Mesenchymal stem cell (in vitro differentiated cells and primary cell): ENCODE measurements at regions not wholly inside any gene's neighbourhood (a gene's known extent, or its start where the extent isn't known, plus 50 kb on each side); places are given as distances from the start of the nearest gene placed in this dataset.

Source experiments
- DNase-seq: peaks from one replicate; pipeline ENCODE4 v3.0.0-alpha.2; 2013
- H2AFZ ChIP-seq: one replicate; pipeline ENCODE4 v1.6.1; 2013; ENCODE audit warnings: low read depth, mild to moderate bottlenecking, control low read depth, inconsistent platforms, low read length, moderate library complexity
- H2AK5ac ChIP-seq: 2 replicates; pipeline ENCODE4 v1.6.1; 2013; ENCODE audit warnings: low read length, moderate library complexity, mild to moderate bottlenecking, inconsistent platforms; ENCODE audit not compliant: severe bottlenecking
- H2BK120ac ChIP-seq: one replicate; pipeline ENCODE4 v1.6.1; 2013; ENCODE audit warnings: low read depth, mild to moderate bottlenecking, inconsistent platforms, low read length, moderate library complexity
- H2BK12ac ChIP-seq, 2 experiments: one replicate each; pipeline ENCODE4 v1.6.1; 2013; ENCODE audit warnings: inconsistent platforms in 2 of 2, low read length in 2 of 2, mild to moderate bottlenecking in 2 of 2, moderate library complexity in 2 of 2, control low read depth in 1 of 2
- H2BK15ac ChIP-seq: one replicate; pipeline ENCODE4 v1.6.1; 2013; ENCODE audit warnings: mild to moderate bottlenecking, low read depth, inconsistent platforms; ENCODE audit not compliant: poor library complexity, severe bottlenecking
- H2BK5ac ChIP-seq: 2 replicates; pipeline ENCODE4 v1.6.1; 2013; ENCODE audit warnings: low read depth, mild to moderate bottlenecking, low read length, control low read depth, inconsistent platforms; ENCODE audit not compliant: poor library complexity, severe bottlenecking
- H3K14ac ChIP-seq, 2 experiments: one replicate each; pipeline ENCODE4 v1.6.1; 2013; ENCODE audit warnings: inconsistent platforms in 2 of 2, low read length in 2 of 2, control low read depth in 1 of 2, mild to moderate bottlenecking in 1 of 2, moderate library complexity in 1 of 2
- H3K18ac ChIP-seq, 2 experiments: one replicate each; pipeline ENCODE4 v1.6.1; 2013; ENCODE audit warnings: inconsistent platforms in 2 of 2, low read length in 2 of 2, control low read depth in 1 of 2, low read depth in 1 of 2, mild to moderate bottlenecking in 1 of 2
- H3K23ac ChIP-seq, 2 experiments: one replicate each; pipeline ENCODE4 v1.6.1; 2013; ENCODE audit warnings: inconsistent platforms in 2 of 2, low read length in 2 of 2, mild to moderate bottlenecking in 2 of 2, moderate library complexity in 2 of 2, control low read depth in 1 of 2
- H3K27ac ChIP-seq: 2 replicates; pipeline ENCODE4 v1.5.1; 2013; ENCODE audit warnings: mild to moderate bottlenecking, moderate library complexity, low read length, control low read depth, inconsistent platforms; ENCODE audit not compliant: poor library complexity, severe bottlenecking
- H3K27me3 ChIP-seq, 2 experiments: 2 replicates each; pipeline versions ENCODE4 v1.6.1 to v1.7.0; 2013; ENCODE audit warnings: low read length in 2 of 2, mild to moderate bottlenecking in 2 of 2, moderate library complexity in 2 of 2, control low read depth in 1 of 2, inconsistent platforms in 1 of 2; ENCODE audit not compliant: control insufficient read depth in 1 of 2, insufficient read depth in 1 of 2
- H3K36me3 ChIP-seq, 2 experiments: 2 replicates each; pipeline versions ENCODE4 v1.6.1 to v1.7.0; 2013; ENCODE audit warnings: low read length in 2 of 2, control low read depth in 1 of 2, inconsistent platforms in 1 of 2, low read depth in 1 of 2, mild to moderate bottlenecking in 1 of 2; ENCODE audit not compliant: insufficient read depth in 2 of 2, control insufficient read depth in 1 of 2
- H3K4ac ChIP-seq, 2 experiments: one replicate each; pipeline ENCODE4 v1.6.1; 2013; ENCODE audit warnings: inconsistent platforms in 2 of 2, low read length in 2 of 2, mild to moderate bottlenecking in 2 of 2, moderate library complexity in 2 of 2, control low read depth in 1 of 2, low read depth in 1 of 2
- H3K4me1 ChIP-seq: 2 replicates; pipeline ENCODE4 v1.6.1; 2013; ENCODE audit warnings: low read depth, low read length, control low read depth; ENCODE audit not compliant: control insufficient read depth, insufficient read depth
- H3K4me2 ChIP-seq: 2 replicates; pipeline ENCODE4 v1.6.1; 2013; ENCODE audit warnings: low read length, mild to moderate bottlenecking, inconsistent platforms; ENCODE audit not compliant: poor library complexity, severe bottlenecking
- H3K4me3 ChIP-seq, 2 experiments: 2 replicates each; pipeline versions ENCODE4 v1.5.1 to v1.7.0; 2013; ENCODE audit warnings: low read length in 2 of 2, mild to moderate bottlenecking in 2 of 2, control low read depth in 1 of 2, low read depth in 1 of 2; ENCODE audit not compliant: insufficient read depth in 1 of 2
- H3K79me1 ChIP-seq: replicated peaks from 2 replicates; pipeline ENCODE4 v1.6.1; 2013; ENCODE audit warnings: mild to moderate bottlenecking, control low read depth, low read length, inconsistent platforms; ENCODE audit not compliant: poor library complexity, severe bottlenecking
- H3K9ac ChIP-seq: 2 replicates; pipeline ENCODE4 v1.7.0; 2013; ENCODE audit warnings: mild to moderate bottlenecking, low read length, moderate library complexity
- H3K9me3 ChIP-seq: 2 replicates; pipeline ENCODE4 v1.7.0; 2013; ENCODE audit warnings: mild to moderate bottlenecking, low read length; ENCODE audit not compliant: control insufficient read depth
- H4K8ac ChIP-seq: one replicate; pipeline ENCODE4 v1.6.1; 2013; ENCODE audit warnings: inconsistent platforms, mild to moderate bottlenecking, low read length, moderate library complexity
- H4K91ac ChIP-seq: one replicate; pipeline ENCODE4 v1.6.1; 2013; ENCODE audit warnings: mild to moderate bottlenecking, low read length, inconsistent platforms
- WGBS: methylation state at CpG from one replicate; pipeline ENCODE4 v1.1.7; 2013; ENCODE audit warnings: mixed read lengths; 5-methylcytosine and 5-hydroxymethylcytosine counted together

DNA sequence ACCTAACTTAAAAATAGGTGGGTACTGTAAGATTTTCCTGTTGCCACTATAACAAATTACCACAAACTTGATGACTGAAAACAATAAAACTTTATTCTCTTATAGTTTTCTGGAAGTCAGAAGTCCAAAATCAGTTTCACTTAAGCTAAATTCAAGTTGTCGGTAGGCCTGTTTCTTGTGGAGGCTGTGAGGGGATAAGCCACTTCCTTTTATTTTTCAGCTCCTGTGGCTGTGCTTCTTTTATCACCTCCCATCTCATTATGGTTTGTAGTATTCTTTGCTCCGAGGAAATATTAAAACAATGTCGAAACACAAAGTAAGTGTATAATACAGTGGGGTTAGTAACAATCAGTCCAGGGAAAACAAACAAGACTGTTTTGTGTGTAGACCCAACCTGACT, 610.5 kb upstream of the TECRL start:
- H3K27me3 ChIP-seq = no peaks in the 10 kb centered on the region
- H3K9ac ChIP-seq = no peak overlapping the region
- H3K4me3 ChIP-seq = no peak overlapping the region
- no peak overlapping the region for H2BK15ac ChIP-seq
- H2BK12ac ChIP-seq = no peak overlapping the region
- H2AFZ ChIP-seq = no peak overlapping the region
- H3K23ac ChIP-seq = no peak overlapping the region
- H3K4me2 ChIP-seq = no peak overlapping the region
- H2BK120ac ChIP-seq = no peak overlapping the region
- no peaks in the 10 kb centered on the region for H3K79me1 ChIP-seq
- H3K14ac ChIP-seq = no peak overlapping the region
- no peaks in the 10 kb centered on the region for H3K36me3 ChIP-seq
- DNase-seq = no peak
- H3K9me3 ChIP-seq = no peaks in the 10 kb centered on the region
- H3K27ac ChIP-seq = no peak overlapping the region
- no peaks in the 10 kb centered on the region for H3K4me1 ChIP-seq
- H3K18ac ChIP-seq = no peak overlapping the region
- no peak overlapping the region for H4K8ac ChIP-seq
- no peak overlapping the region for H4K91ac ChIP-seq
- no peak overlapping the region for H2AK5ac ChIP-seq
- H3K4ac ChIP-seq = no peak overlapping the region
- no peak overlapping the region for H2BK5ac ChIP-seq
- WGBS = no CpG with 5 or more reads among the region's 3 CpGs

DNA sequence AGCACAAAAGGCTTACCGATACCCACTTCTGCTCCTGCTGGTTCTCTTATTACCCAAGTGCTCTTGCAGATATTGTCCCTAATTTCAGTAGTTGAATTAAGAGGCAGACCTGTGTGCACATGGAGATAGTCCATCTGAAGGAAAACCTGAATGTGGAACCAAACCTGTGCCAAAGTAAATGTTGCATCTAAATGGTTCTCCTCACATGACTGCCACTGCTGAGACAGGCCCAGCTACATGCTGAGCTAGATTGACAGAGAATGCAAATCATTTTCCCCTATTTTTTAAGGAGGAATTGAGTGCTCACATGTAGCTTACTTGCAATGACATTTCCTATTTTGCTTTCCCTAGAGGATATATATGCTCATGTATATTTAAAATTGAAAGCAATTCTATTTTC, 609.1 kb upstream of the TECRL start:
- H3K4me2 ChIP-seq = no peak overlapping the region
- H3K27me3 ChIP-seq = no peaks in the 10 kb centered on the region
- no peak overlapping the region for H4K91ac ChIP-seq
- no peaks in the 10 kb centered on the region for H3K9me3 ChIP-seq
- no peak overlapping the region for H2BK12ac ChIP-seq
- no peak overlapping the region for H3K23ac ChIP-seq
- H3K4me1 ChIP-seq = no peaks in the 10 kb centered on the region
- WGBS = 100% methylated on average over 1 of the region's 1 CpG
- H3K9ac ChIP-seq = no peak overlapping the region
- H3K4ac ChIP-seq = no peak overlapping the region
- no peak overlapping the region for H2BK5ac ChIP-seq
- H3K79me1 ChIP-seq = no peaks in the 10 kb centered on the region
- H3K36me3 ChIP-seq = no peaks in the 10 kb centered on the region
- H3K18ac ChIP-seq = no peak overlapping the region
- no peak overlapping the region for H2BK120ac ChIP-seq
- no peak overlapping the region for H3K4me3 ChIP-seq
- H3K27ac ChIP-seq = no peak overlapping the region
- no peak overlapping the region for H4K8ac ChIP-seq
- H3K14ac ChIP-seq = no peak overlapping the region
- H2BK15ac ChIP-seq = no peak overlapping the region
- H2AK5ac ChIP-seq = no peak overlapping the region
- no peak overlapping the region for H2AFZ ChIP-seq
- DNase-seq = no peak

DNA sequence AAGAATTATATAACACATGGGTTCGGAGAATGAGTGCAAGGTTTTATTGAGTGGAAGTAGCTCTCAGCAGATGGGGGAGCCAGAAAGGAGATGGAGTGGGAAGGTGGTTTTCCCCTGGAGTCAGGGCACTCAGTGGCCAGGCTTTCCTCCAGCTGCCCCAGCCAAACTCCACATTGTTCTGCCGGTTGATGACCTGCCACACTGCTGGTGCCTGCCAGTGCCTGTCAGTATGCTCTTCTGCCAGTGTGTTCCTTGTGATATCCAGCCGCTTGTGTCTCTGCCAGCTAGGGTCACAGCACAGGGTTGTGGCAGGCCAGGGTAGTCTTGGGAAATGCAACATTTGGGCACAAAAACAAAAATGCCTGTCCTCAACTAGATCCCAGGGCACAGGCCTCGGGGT, 604.8 kb upstream of the TECRL start:
- 76% methylated on average over 4 of the region's 4 CpGs for WGBS
- Histone ChIP-seq H3K4me1 (no peaks in the 10 kb centered on the region), H2BK15ac (no peak overlapping the region), H2BK120ac (no peak overlapping the region), H3K23ac (no peak overlapping the region), H3K4me3 (no peak overlapping the region), H3K9ac (no peak overlapping the region), H4K91ac (peak overlapping the region; percentile 7), H4K8ac (peak overlapping the region; percentile 37), H3K18ac (no peak overlapping the region), H3K4me2 (no peak overlapping the region), H2AFZ (no peak overlapping the region), H2AK5ac (no peak overlapping the region), H2BK12ac (no peak overlapping the region), H3K27me3 (no peaks in the 10 kb centered on the region), H3K14ac (no peak overlapping the region), H3K79me1 (no peaks in the 10 kb centered on the region), H3K36me3 (no peaks in the 10 kb centered on the region), H3K27ac (no peak overlapping the region), H3K4ac (no peak overlapping the region), H2BK5ac (no peak overlapping the region), H3K9me3 (no peaks in the 10 kb centered on the region)
- no peak for DNase-seq

DNA sequence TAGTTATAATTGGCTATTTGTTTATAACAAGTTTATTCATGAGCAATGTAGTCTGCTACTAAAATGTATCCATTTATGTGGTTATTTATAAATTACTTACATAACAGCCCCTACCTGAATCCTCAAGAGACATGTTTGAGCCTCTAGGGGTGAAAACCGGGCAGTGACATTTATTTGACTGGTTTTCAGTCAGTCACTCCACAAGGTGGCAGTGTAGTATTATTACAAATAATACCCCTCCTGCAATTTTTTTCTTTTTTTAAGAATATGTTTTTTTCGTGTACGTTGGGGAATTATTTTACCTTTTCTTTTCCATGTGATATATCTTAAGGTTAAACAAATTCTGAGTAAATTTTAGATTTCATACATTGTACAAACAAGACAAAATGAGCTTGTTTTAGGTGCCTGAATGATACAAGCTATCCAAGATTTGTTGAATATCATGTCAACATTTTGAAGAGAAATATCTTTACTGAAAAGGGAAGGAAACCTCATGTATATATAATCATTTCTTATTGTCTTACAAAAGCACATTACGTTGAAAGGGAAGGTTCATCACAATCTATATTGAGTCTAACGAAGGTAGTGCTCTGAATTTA, 598.7 kb upstream of the TECRL start:
- no peak overlapping the region for H2BK12ac ChIP-seq
- no peak overlapping the region for H3K4ac ChIP-seq
- H2AFZ ChIP-seq = no peak overlapping the region
- no peak overlapping the region for H3K4me3 ChIP-seq
- no peak overlapping the region for H2BK120ac ChIP-seq
- H2AK5ac ChIP-seq = no peak overlapping the region
- no peak overlapping the region for H4K8ac ChIP-seq
- H3K18ac ChIP-seq = no peak overlapping the region
- no peaks in the 10 kb centered on the region for H3K79me1 ChIP-seq
- no peak overlapping the region for H3K9ac ChIP-seq
- H3K9me3 ChIP-seq = no peaks in the 10 kb centered on the region
- no peak overlapping the region for H4K91ac ChIP-seq
- H2BK5ac ChIP-seq = no peak overlapping the region
- H3K14ac ChIP-seq = no peak overlapping the region
- no peaks in the 10 kb centered on the region for H3K4me1 ChIP-seq
- H3K27ac ChIP-seq = no peak overlapping the region
- DNase-seq = peak; percentile 42
- no peak overlapping the region for H3K4me2 ChIP-seq
- 80% methylated on average over 2 of the region's 5 CpGs for WGBS
- H2BK15ac ChIP-seq = no peak overlapping the region
- H3K23ac ChIP-seq = no peak overlapping the region
- no peaks in the 10 kb centered on the region for H3K36me3 ChIP-seq
- H3K27me3 ChIP-seq = no peaks in the 10 kb centered on the region
